Spleen (tissue), 11 donors: ENCODE measurements at regions not wholly inside any gene's neighbourhood (a gene's known extent, or its start where the extent isn't known, plus 50 kb on each side); places are given as distances from the start of the nearest gene placed in this dataset.

Source experiments
- DNase-seq: peaks from one replicate; pipeline ENCODE4 v3.0.0-alpha.2; 2020
- H3K27ac ChIP-seq, 8 donors: fragments of 200-600 bp; sonication (generic) in 7 of 8; 1 replicate in 4 of 8; 2 replicates in 4 of 8; pipeline versions ENCODE4 v1.5.0 to v1.8.0; 2016 to 2021; ENCODE audit warnings: inconsistent platforms in 4 of 8, mild to moderate bottlenecking in 4 of 8, moderate library complexity in 1 of 8
- H3K27me3 ChIP-seq, 7 donors: fragments of 200-600 bp; sonication (generic) in 6 of 7; replicated peaks in 1 of 7; 1 replicate in 4 of 7; 2 replicates in 3 of 7; pipeline versions ENCODE4 v1.5.0 to v1.8.0; 2016 to 2021; ENCODE audit warnings: inconsistent platforms in 3 of 7, mild to moderate bottlenecking in 1 of 7
- H3K36me3 ChIP-seq, 6 donors: fragments of 200-600 bp; sonication (generic) in 5 of 6; 1 replicate in 4 of 6; 2 replicates in 2 of 6; pipeline versions ENCODE4 v1.5.0 to v1.8.0; 2016 to 2021; ENCODE audit warnings: inconsistent platforms in 2 of 6
- H3K4me1 ChIP-seq, 6 donors: fragments of 200-600 bp; sonication (generic) in 5 of 6; 1 replicate in 3 of 6; 2 replicates in 3 of 6; pipeline versions ENCODE4 v1.5.0 to v1.8.0; 2016 to 2021; ENCODE audit warnings: inconsistent platforms in 3 of 6
- H3K4me3 ChIP-seq, 8 donors: fragments of 200-600 bp; sonication (generic) in 7 of 8; 1 replicate in 4 of 8; 2 replicates in 4 of 8; pipeline versions ENCODE4 v1.5.0 to v1.8.0; 2016 to 2021; ENCODE audit warnings: inconsistent platforms in 4 of 8, mild to moderate bottlenecking in 4 of 8, moderate library complexity in 2 of 8
- H3K9me3 ChIP-seq, 8 donors: fragments of 200-600 bp; sonication (generic) in 7 of 8; 1 replicate in 4 of 8; 2 replicates in 4 of 8; pipeline versions ENCODE4 v1.5.0 to v1.8.0; 2016 to 2021; ENCODE audit warnings: inconsistent platforms in 4 of 8
- CTCF ChIP-seq, 11 experiments: fragments of 200-600 bp in 7 of 11; fragments of 450-650 bp in 4 of 11; sonication (generic) in 4 of 11; IDR thresholded peaks in 8 of 11; conservative IDR thresholded peaks in 3 of 11; 1 replicate in 7 of 11; 2 replicates in 4 of 11; pipeline versions ENCODE4 v1.4.0 to v1.8.0; 2016 to 2021; ENCODE audit warnings: antibody characterized with exemption in 11 of 11, inconsistent platforms in 4 of 11, mild to moderate bottlenecking in 1 of 11
- POLR2A ChIP-seq, 3 donors: fragments of 450-650 bp; IDR thresholded peaks; one replicate each; pipeline ENCODE4 v1.5.1; 2017; ENCODE audit warnings: antibody characterized with exemption in 3 of 3, mild to moderate bottlenecking in 1 of 3
- POLR2AphosphoS5 ChIP-seq, 3 donors: sonication (generic); formaldehyde crosslinking; IDR thresholded peaks; one replicate each; pipeline ENCODE4 v1.5.1; 2017; ENCODE audit warnings: antibody characterized with exemption in 3 of 3
- WGBS, 5 donors: extraction: QIAGEN DNeasy Blood & Tissue Kit in 3 of 5; methylation state at CpG; one replicate each; pipeline versions ENCODE4 v1.1.5 to v1.1.7; 2013 to 2018; 5-methylcytosine and 5-hydroxymethylcytosine counted together
- intact Hi-C: fragments of 100-400 bp; cut with DNase I; formaldehyde crosslinking; loops from one replicate; pipeline ENCODE4 v1.15.0; 2023; ENCODE audit warnings: low total_unique reads
- donor health status: healthy with polysubstance abuse.
- donor health status: DM: no; HTN: no; CAD: no; lungs with moderate emphysema.
- donor health status: DM: no; HTN: no; CAD: no.
- donor health status: Bipolar disorder and iron deficiency.
- donor health status: healthy.
- donor health status: DM: no; HTN: no; CAD: no.
- donor health status: DM: yes; HTN: yes; CAD: no.

- no peak for DNase-seq
- Histone ChIP-seq H3K9me3 (peaks cover 0 to 2% (median 0%) of the 10 kb centered on the region in 8 donors), H3K4me1 (peaks cover 0 to 16% (median 14%) of the 10 kb centered on the region in 6 donors), H3K36me3 (no peaks in the 10 kb centered on the region), H3K27ac (no peak overlapping the region), H3K27me3 (peaks cover 0 to 62% (median 28%) of the 10 kb centered on the region in 7 donors), H3K4me3 (no peak overlapping the region)
- no peak for TF ChIP-seq POLR2AphosphoS5 (IDR thresholded peaks at IDR 0.05)
- no peak for TF ChIP-seq CTCF (IDR thresholded peaks at IDR 0.05 in 8 of 11, conservative IDR thresholded peaks at IDR 0.05 in 3 of 11)
- TF ChIP-seq POLR2A (IDR thresholded peaks at IDR 0.05): no peak
- WGBS, 5 donors: 58 to 82% (median 69%) methylated on average over 4 of the region's 4 CpGs
- intact Hi-C loops: no loop called here
Measured at GRCh38 chr5:54882101-54882500, 103.3 kb downstream of the ESM1 start.

- H3K9me3 ChIP-seq: peaks cover 0 to 2% (median 0%) of the 10 kb centered on the region in 8 donors
- no peak for DNase-seq
- no peaks in the 10 kb centered on the region for H3K36me3 ChIP-seq
- TF ChIP-seq POLR2A (IDR thresholded peaks at IDR 0.05) (no peak), POLR2AphosphoS5 (IDR thresholded peaks at IDR 0.05) (no peak), CTCF (IDR thresholded peaks at IDR 0.05 in 8 of 11, conservative IDR thresholded peaks at IDR 0.05 in 3 of 11) (no peak)
- H3K4me3 ChIP-seq: no peak overlapping the region
- H3K27me3 ChIP-seq: peaks cover 0 to 62% (median 32%) of the 10 kb centered on the region in 7 donors
- intact Hi-C loops: no loop called here
- H3K27ac ChIP-seq: no peak overlapping the region
- peaks cover 0 to 16% (median 14%) of the 10 kb centered on the region in 6 donors for H3K4me1 ChIP-seq
- WGBS, 5 donors: 61 to 84% (median 80%) methylated on average over 4 to 5 of the region's 5 CpGs
Measured at GRCh38 chr5:54881286-54882005, 103.9 kb downstream of the ESM1 start.

- peaks cover 0 to 9% (median 0%) of the 10 kb centered on the region in 6 donors for H3K4me1 ChIP-seq
- H3K27ac ChIP-seq: no peak overlapping the region
- 92 to 97% (median 93%) methylated on average over 2 of the region's 2 CpGs for WGBS, 5 donors
- intact Hi-C loops: no loop called here
- no peak for TF ChIP-seq CTCF (IDR thresholded peaks at IDR 0.05 in 8 of 11, conservative IDR thresholded peaks at IDR 0.05 in 3 of 11)
- TF ChIP-seq POLR2A (IDR thresholded peaks at IDR 0.05): no peak
- no peak for TF ChIP-seq POLR2AphosphoS5 (IDR thresholded peaks at IDR 0.05)
- no peak overlapping the region for H3K4me3 ChIP-seq
- no peaks in the 10 kb centered on the region for H3K36me3 ChIP-seq
- H3K9me3 ChIP-seq: peaks cover 0 to 2% (median 0%) of the 10 kb centered on the region in 8 donors
- DNase-seq: no peak
- peaks cover 0 to 19% (median 1%) of the 10 kb centered on the region in 7 donors for H3K27me3 ChIP-seq
Measured at GRCh38 chr5:54876976-54877375, 108.4 kb downstream of the ESM1 start.

- WGBS, 5 donors: 81 to 87% (median 84%) methylated on average over 6 of the region's 6 CpGs
- Histone ChIP-seq H3K36me3 (no peaks in the 10 kb centered on the region), H3K27ac (no peak overlapping the region), H3K4me1 (peaks cover 0 to 9% (median 0%) of the 10 kb centered on the region in 6 donors), H3K27me3 (peaks cover 0 to 15% (median 0%) of the 10 kb centered on the region in 7 donors), H3K9me3 (peaks cover 0 to 2% (median 0%) of the 10 kb centered on the region in 8 donors), H3K4me3 (no peak overlapping the region)
- no peak for TF ChIP-seq CTCF (IDR thresholded peaks at IDR 0.05 in 8 of 11, conservative IDR thresholded peaks at IDR 0.05 in 3 of 11)
- no peak for TF ChIP-seq POLR2AphosphoS5 (IDR thresholded peaks at IDR 0.05)
- TF ChIP-seq POLR2A (IDR thresholded peaks at IDR 0.05): no peak
- DNase-seq: no peak
- intact Hi-C loops: no loop called here
Measured at GRCh38 chr5:54876556-54876955, 108.8 kb downstream of the ESM1 start.
